ENCODE measurements at regions not wholly inside any gene's neighbourhood (a gene's known extent, or its start where the extent isn't known, plus 50 kb on each side); places are given as distances from the start of the nearest gene placed in this dataset.

GRCh38 chr5:96088706-96089498 lies 127.3 kb upstream of the ELL2 start:
- no peak for DNase-seq

- no peak for DNase-seq
Observed at GRCh38 chr5:96087939-96088338, 126.3 kb upstream of the ELL2 start.

DNA sequence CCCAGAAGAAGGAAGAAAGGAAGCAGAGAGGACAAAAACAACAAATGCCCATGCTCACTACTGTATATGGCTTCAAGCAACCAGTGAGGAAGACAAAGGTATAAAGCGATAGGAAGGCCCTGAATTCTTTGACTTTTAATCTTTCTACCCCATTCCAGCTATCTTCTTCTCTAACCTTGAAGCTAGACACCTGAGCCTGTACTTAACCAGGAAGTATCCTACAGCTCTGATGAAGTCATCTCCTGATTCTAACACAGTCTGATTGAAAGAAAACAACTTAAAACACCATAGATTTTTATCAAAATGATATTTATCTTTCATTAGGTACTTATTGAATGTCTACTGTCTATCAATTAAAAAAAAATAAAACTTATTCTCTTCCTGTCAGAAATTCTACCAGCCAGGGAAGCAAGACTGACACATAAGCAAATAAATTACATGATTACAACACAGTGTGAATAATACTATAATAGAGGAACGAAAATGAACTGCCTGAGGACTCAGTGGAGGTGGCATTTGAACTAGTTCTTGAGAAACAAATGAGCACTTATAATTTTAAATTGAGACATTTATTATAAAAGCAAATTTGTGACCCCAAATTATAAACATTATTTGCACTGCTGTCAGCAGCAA lies 123.3 kb upstream of the ELL2 start:
- no peak for DNase-seq

DNA sequence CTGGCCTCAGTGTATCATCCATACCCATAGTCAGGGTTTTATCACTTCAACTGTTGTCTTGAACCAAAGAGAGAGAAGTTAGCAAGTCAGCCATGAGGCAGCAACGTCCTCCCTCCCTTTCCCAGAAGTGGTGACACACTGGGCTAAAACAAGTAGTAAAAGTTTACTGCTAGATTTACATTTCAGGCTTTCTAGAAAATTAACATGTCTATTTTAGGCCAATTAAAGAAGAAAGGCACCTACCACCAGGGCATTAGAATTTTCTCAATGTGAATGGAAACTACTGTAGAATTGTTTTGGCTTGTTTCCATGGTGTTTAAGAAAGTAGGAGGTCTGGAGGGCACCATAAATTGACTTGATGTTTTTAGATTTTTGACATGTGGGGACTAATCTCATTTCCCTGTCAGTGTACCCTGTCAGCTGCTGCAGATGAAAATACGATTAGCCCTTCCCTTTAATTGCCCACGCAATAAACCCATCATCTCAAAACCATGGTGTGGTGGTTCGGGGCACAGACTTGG lies 121.8 kb upstream of the ELL2 start:
- no peak for DNase-seq

- DNase-seq = no peak
Observed at GRCh38 chr5:96081276-96081858, 119.7 kb upstream of the ELL2 start.

DNA sequence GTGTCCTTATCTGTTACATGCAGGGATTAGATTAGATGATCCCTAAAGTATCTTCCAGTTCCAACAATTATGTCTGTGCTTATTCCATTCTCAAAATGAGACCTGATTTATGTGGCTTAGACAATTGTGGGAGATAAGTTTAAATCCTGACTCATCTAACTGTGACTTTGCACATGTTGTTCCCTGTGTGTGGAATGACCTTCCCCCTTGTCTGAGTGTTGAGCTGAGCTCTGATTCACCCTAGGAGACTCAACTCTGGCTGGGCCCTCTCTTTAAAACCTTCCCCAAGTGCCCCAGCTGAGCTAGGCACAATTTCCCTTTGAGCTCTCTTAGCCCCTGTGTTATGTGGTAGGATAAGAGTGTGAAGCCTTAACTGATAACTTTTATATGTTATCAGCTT lies 118.9 kb upstream of the ELL2 start:
- DNase-seq = peak; percentile 58

DNA sequence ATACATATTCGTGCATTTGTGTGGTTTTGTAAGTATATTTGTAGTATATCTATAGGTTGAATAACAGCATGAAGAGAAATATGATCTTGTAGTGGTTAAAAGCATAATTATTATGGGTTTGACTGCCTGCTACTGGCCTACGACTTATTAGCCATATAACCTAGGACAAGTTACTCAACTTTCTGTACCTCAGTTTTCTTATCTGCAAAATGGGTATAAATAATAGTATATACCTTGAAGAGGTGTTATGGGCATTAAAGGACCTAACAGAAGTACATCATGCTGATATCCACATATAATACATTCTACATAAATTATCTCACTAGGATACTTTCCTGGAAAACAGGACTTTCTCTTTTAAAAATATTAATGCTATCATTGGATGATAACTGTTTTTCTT lies 118.3 kb upstream of the ELL2 start:
- no peak for DNase-seq

GRCh38 chr5:96079075-96079474 lies 117.4 kb upstream of the ELL2 start:
- DNase-seq = peak; percentile 90

DNA sequence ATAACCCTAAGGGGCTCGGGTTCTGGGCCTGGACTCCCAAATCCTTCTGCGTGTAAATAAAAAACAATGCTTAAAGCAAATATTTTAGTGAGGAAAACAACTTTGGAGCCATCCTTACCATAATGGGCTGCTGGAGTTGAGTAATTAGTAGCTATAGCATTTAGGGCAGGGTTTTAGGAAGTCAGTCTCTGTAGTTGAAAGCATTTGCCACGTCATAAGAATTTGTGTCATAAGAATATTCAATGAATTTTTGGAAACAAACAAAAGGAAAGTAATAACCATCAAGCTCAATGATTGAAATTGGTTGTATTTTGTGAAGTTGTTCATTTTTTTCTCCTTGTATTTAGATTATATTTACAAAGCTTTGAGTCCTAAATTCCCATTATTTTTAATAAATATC lies 114.8 kb upstream of the ELL2 start:
- no peak for DNase-seq

- no peak for DNase-seq
Observed at GRCh38 chr5:96075579-96076289, 114.1 kb upstream of the ELL2 start.

DNA sequence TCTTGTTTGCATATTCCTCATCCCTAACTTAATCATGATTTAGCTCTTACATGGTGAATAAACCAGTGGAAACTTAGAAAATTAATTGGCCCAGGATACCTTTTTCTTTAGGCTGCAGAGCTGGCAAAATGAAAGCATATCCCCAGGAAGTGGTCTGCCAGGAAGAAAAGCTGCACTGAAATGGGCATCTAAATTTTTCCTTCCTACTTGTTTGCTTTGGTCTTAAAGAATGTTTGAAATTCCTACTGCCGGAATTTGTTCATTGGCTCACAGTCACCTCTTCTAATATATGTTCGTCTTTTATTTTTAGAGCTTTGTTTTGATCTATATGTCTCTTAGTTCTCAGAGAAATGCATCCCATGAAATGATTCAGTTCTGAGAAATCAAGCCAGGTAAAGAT lies 113.2 kb upstream of the ELL2 start:
- DNase-seq = no peak

GRCh38 chr5:96074460-96074859 lies 112.8 kb upstream of the ELL2 start:
- no peak for DNase-seq

- no peak for DNase-seq
Observed at GRCh38 chr5:96072791-96073165, 111.1 kb upstream of the ELL2 start.

- no peak for DNase-seq
Observed at GRCh38 chr5:96072138-96072790, 110.6 kb upstream of the ELL2 start.

- DNase-seq = no peak
Observed at GRCh38 chr5:96070622-96071225, 109.1 kb upstream of the ELL2 start.

GRCh38 chr5:96067894-96068614 lies 106.4 kb upstream of the ELL2 start:
- DNase-seq = peak; percentile 89

DNA sequence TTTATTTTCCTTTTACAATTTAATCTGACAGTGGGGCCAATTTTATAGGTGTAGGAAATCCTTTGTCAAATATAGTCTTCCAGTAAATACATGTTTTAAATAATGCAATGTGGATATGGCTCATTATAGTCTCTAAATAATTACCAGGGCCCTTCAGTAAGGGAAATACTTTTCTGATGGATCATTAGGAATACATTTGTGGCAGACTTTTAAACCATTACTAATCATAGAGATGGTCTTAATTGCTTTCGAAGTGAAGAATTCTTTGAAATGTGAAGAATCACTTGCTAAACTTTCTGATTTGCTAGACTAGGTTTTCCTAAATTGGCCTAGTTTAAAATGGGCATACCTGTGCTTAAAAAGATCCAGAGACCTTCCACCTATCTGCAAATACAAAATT lies 105.6 kb upstream of the ELL2 start:
- no peak for DNase-seq

- DNase-seq = no peak
Observed at GRCh38 chr5:96066386-96066719, 104.7 kb upstream of the ELL2 start.

- DNase-seq = no peak
Observed at GRCh38 chr5:96065685-96066385, 104.2 kb upstream of the ELL2 start.

DNA sequence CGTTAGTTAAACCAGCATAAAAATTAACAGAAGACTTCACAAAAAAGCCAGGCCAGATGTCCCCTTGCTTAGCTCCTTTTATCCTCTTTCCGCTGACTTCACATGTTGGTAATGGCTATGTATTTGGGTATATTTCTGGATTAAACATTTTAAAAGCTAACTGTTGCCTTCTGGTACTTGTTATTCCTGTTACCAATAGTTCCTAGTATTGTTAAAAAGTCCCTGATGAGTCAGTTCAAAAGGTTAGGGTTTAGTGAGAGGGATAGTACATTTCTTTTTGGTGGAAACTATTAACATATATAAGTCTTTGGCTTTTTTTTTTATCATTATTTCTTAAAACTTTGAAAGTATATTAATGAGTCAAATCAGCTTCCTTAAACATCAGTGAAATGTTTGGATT lies 103.2 kb upstream of the ELL2 start:
- DNase-seq = no peak

- no peak for DNase-seq
Observed at GRCh38 chr5:96062836-96063235, 101.2 kb upstream of the ELL2 start.

All from NCI-H226 (cell line).